PC-9 (cell line): ENCODE measurements at regions not wholly inside any gene's neighbourhood (a gene's known extent, or its start where the extent isn't known, plus 50 kb on each side); places are given as distances from the start of the nearest gene placed in this dataset.

Experiments used
- CTCF ChIP-seq: fragments of 200-600 bp; sonication (generic); conservative IDR thresholded peaks from 2 replicates; pipeline ENCODE4 v1.6.1; 2017; ENCODE audit warnings: mixed run types, antibody characterized with exemption, mild to moderate bottlenecking, moderate library complexity
- EZH2 ChIP-seq: fragments of 200-600 bp; sonication (generic); IDR thresholded peaks from 2 replicates; pipeline ENCODE4 v1.8.0; 2017; ENCODE audit warnings: antibody characterized with exemption, low read depth

GRCh38 chr10:62618576-62619412 is 185.7 kb upstream of the ADO start:
- no peak for TF ChIP-seq CTCF
- TF ChIP-seq EZH2: no peak
